ENCODE measurements at regions not wholly inside any gene's neighbourhood (a gene's known extent, or its start where the extent isn't known, plus 50 kb on each side); places are given as distances from the start of the nearest gene placed in this dataset.

DNA sequence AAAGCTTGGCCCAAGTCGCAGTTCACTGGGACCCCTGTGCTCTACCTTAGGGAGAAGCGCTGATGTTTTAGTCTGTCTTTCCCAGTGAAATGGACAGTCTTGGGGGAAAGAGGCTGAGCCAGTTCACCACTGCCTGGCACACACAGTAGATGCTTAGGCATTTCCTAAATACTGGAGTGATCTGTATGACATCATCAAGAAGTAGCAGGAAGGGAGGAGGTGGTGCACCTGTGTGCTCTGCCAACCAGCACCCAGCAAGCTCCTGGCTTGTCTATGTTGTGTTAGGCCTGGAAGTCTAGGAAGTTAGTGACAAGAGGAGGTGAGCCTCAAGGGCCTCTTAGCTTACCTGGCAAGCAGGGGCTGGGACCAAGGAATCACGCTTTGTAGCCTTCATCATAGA lies 158.2 kb upstream of the NFIA start:
- no peak for DNase-seq (ENCODE audit: low read depth in 1 of 2, low spot score in 1 of 2)
- Histone ChIP-seq H3K27ac (replicated peaks) (no peak overlapping the region), H3K27me3 (ENCODE audit: insufficient read depth, poor library complexity, severe bottlenecking) (no peaks in the 10 kb centered on the region), H3K4me3 (replicated peaks; ENCODE audit: insufficient read depth, low read length) (no peak overlapping the region)
- TF ChIP-seq SPI1 (IDR thresholded peaks at IDR 0.05; ENCODE audit: borderline replicate concordance, low read depth), result no peak
- no peak for TF ChIP-seq GABPA (IDR thresholded peaks at IDR 0.05; ENCODE audit: low read depth)
- no peak for TF ChIP-seq REST (IDR thresholded peaks at IDR 0.05; ENCODE audit: insufficient replicate concordance, low read depth)
- TF ChIP-seq, protein P1, sequence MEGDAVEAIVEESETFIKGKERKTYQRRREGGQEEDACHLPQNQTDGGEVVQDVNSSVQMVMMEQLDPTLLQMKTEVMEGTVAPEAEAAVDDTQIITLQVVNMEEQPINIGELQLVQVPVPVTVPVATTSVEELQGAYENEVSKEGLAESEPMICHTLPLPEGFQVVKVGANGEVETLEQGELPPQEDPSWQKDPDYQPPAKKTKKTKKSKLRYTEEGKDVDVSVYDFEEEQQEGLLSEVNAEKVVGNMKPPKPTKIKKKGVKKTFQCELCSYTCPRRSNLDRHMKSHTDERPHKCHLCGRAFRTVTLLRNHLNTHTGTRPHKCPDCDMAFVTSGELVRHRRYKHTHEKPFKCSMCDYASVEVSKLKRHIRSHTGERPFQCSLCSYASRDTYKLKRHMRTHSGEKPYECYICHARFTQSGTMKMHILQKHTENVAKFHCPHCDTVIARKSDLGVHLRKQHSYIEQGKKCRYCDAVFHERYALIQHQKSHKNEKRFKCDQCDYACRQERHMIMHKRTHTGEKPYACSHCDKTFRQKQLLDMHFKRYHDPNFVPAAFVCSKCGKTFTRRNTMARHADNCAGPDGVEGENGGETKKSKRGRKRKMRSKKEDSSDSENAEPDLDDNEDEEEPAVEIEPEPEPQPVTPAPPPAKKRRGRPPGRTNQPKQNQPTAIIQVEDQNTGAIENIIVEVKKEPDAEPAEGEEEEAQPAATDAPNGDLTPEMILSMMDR (IDR thresholded peaks at IDR 0.05; ENCODE audit: insufficient read depth, low read length), result no peak
- no peak for TF ChIP-seq POLR2AphosphoS5 (IDR thresholded peaks at IDR 0.05; ENCODE audit: low read depth)

- no peak for DNase-seq (ENCODE audit: low read depth in 1 of 2, low spot score in 1 of 2)
- TF ChIP-seq POLR2AphosphoS5 (IDR thresholded peaks at IDR 0.05; ENCODE audit: low read depth), result no peak
- TF ChIP-seq GABPA (IDR thresholded peaks at IDR 0.05; ENCODE audit: low read depth), result no peak
- TF ChIP-seq, protein P1 (IDR thresholded peaks at IDR 0.05; ENCODE audit: insufficient read depth, low read length), result no peak
- no peak for TF ChIP-seq REST (IDR thresholded peaks at IDR 0.05; ENCODE audit: insufficient replicate concordance, low read depth)
- no peak overlapping the region for H3K27ac ChIP-seq (replicated peaks)
- H3K27me3 ChIP-seq (ENCODE audit: insufficient read depth, poor library complexity, severe bottlenecking), result no peaks in the 10 kb centered on the region
- H3K4me3 ChIP-seq (replicated peaks; ENCODE audit: insufficient read depth, low read length), result no peak overlapping the region
Measured at GRCh38 chr1:60923389-60924087, 158.8 kb upstream of the NFIA start.

- no peak overlapping the region for H3K4me3 ChIP-seq (replicated peaks; ENCODE audit: insufficient read depth, low read length)
- H3K27ac ChIP-seq (replicated peaks), result no peak overlapping the region
- TF ChIP-seq REST (IDR thresholded peaks at IDR 0.05; ENCODE audit: insufficient replicate concordance, low read depth), result no peak
- DNase-seq (ENCODE audit: low read depth in 1 of 2, low spot score in 1 of 2), result no peak
- no peaks in the 10 kb centered on the region for H3K27me3 ChIP-seq (ENCODE audit: insufficient read depth, poor library complexity, severe bottlenecking)
Measured at GRCh38 chr1:60922304-60922703, 160.1 kb upstream of the NFIA start.

Measured in HL-60 (cell line).